ENCODE measurements at regions not wholly inside any gene's neighbourhood (a gene's known extent, or its start where the extent isn't known, plus 50 kb on each side); places are given as distances from the start of the nearest gene placed in this dataset.

DNA sequence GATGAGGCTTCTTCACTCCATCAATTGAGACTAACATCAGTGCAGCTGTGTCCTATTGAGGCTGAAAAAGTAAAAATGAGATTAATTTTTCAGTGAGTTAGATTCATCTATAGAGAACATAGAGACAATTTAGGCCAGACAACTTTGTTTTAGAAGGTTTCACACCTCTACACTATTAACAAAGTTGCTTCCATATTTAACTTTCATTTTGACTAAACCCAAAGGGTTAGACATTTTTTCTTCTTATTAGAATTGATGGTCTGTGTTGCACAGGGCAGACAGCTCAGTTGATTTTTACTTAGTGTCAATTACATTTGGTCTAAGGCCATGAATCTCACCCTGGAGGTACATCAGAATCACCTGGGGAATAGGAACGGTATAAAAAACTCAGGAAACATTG, 130.2 kb upstream of the NXPH2 start:
- no peak for FAIRE-seq
- Histone ChIP-seq H3K4me1 (ENCODE audit: control insufficient read depth, extremely low read depth, insufficient read depth, low read length) (no peaks in the 10 kb centered on the region), H2AFZ (ENCODE audit: low read depth, low read length) (no peak overlapping the region), H3K9me1 (replicated peaks; ENCODE audit: control insufficient read depth, extremely low read depth, insufficient read depth, low read length) (no peaks in the 10 kb centered on the region), H3K4me2 (ENCODE audit: insufficient read depth, low read length) (no peak overlapping the region), H3K4me3 (replicated peaks in 1 of 3; ENCODE audit: insufficient read depth in 1 of 3, low read depth in 1 of 3, low read length in 3 of 3) (no peak overlapping the region), H3K36me3 (ENCODE audit: control insufficient read depth in 2 of 2, extremely low read depth in 1 of 2, insufficient read depth in 2 of 2, low read length in 2 of 2) (no peaks in the 10 kb centered on the region), H3K9ac (replicated peaks; ENCODE audit: extremely low read depth, insufficient read depth, low read length) (no peak overlapping the region), H3K27ac (ENCODE audit: insufficient read depth, low read depth, low read length) (no peak overlapping the region), H4K20me1 (replicated peaks; ENCODE audit: control insufficient read depth, extremely low read depth, insufficient read depth, low read length) (no peaks in the 10 kb centered on the region), H3K27me3 (ENCODE audit: control insufficient read depth in 2 of 2, insufficient read depth in 2 of 2, low read length in 2 of 2) (no peaks in the 10 kb centered on the region), H3K79me2 (ENCODE audit: control insufficient read depth, insufficient read depth, low read length) (no peaks in the 10 kb centered on the region), H3K9me3 (replicated peaks; ENCODE audit: control insufficient read depth, insufficient read depth, low read length) (no peaks in the 10 kb centered on the region)
- TF ChIP-seq JUN (IDR thresholded peaks at IDR 0.05; ENCODE audit: borderline replicate concordance, insufficient read depth, insufficient read length, low read depth) (no peak), GATA2 (IDR thresholded peaks at IDR 0.05; ENCODE audit: insufficient read depth, insufficient read length, low read depth, low read length) (no peak), MAX (IDR thresholded peaks at IDR 0.05; ENCODE audit: insufficient read depth, insufficient read length) (no peak), CTCF (IDR thresholded peaks at IDR 0.05; ENCODE audit: extremely low read depth in 1 of 2, insufficient read depth in 1 of 2, low read depth in 1 of 2, low read length in 2 of 2) (no peak), FOS (IDR thresholded peaks at IDR 0.05; ENCODE audit: borderline replicate concordance, insufficient read depth, low read length) (no peak), MYC (IDR thresholded peaks at IDR 0.05; ENCODE audit: low read depth, low read length) (no peak)
- intact Hi-C loops (cut with micrococcal nuclease) (no loop called here), dilution Hi-C loops (cut with MboI; ENCODE audit: extremely low pct_ligation_motif_present, low sequenced_read_pairs) (no loop called here)
- ChIA-PET CTCF (no interaction called here), POLR2A (no interaction called here)
- BruUV-seq (replicated peaks), result no TSS peak
- no peak for DNase-seq (ENCODE audit: low read depth, low spot score)

GRCh38 chr2:138906549-138906948, 126.4 kb upstream of the NXPH2 start:
- Histone ChIP-seq H3K4me1 (ENCODE audit: control insufficient read depth, extremely low read depth, insufficient read depth, low read length) (no peaks in the 10 kb centered on the region), H3K9me1 (replicated peaks; ENCODE audit: control insufficient read depth, extremely low read depth, insufficient read depth, low read length) (no peaks in the 10 kb centered on the region), H3K27me3 (ENCODE audit: control insufficient read depth in 2 of 2, insufficient read depth in 2 of 2, low read length in 2 of 2) (no peaks in the 10 kb centered on the region), H3K9me3 (replicated peaks; ENCODE audit: control insufficient read depth, insufficient read depth, low read length) (no peaks in the 10 kb centered on the region), H3K27ac (ENCODE audit: insufficient read depth, low read depth, low read length) (no peak overlapping the region), H3K4me2 (ENCODE audit: insufficient read depth, low read length) (no peak overlapping the region), H4K20me1 (replicated peaks; ENCODE audit: control insufficient read depth, extremely low read depth, insufficient read depth, low read length) (no peaks in the 10 kb centered on the region), H3K36me3 (ENCODE audit: control insufficient read depth in 2 of 2, extremely low read depth in 1 of 2, insufficient read depth in 2 of 2, low read length in 2 of 2) (no peaks in the 10 kb centered on the region), H3K9ac (replicated peaks; ENCODE audit: extremely low read depth, insufficient read depth, low read length) (no peak overlapping the region), H3K4me3 (replicated peaks in 1 of 3; ENCODE audit: insufficient read depth in 1 of 3, low read depth in 1 of 3, low read length in 3 of 3) (no peak overlapping the region), H3K79me2 (ENCODE audit: control insufficient read depth, insufficient read depth, low read length) (no peaks in the 10 kb centered on the region), H2AFZ (ENCODE audit: low read depth, low read length) (no peak overlapping the region)
- intact Hi-C loops (cut with micrococcal nuclease) (no loop called here), dilution Hi-C loops (cut with MboI; ENCODE audit: extremely low pct_ligation_motif_present, low sequenced_read_pairs) (no loop called here)
- POLR2A ChIA-PET, result no interaction called here
- no peak for DNase-seq (ENCODE audit: low read depth, low spot score)
- BruUV-seq (replicated peaks), result no TSS peak
- CTCF ChIA-PET, result no interaction called here
- TF ChIP-seq EZH2 (IDR thresholded peaks at IDR 0.05; ENCODE audit: borderline replicate concordance, low read depth, low read length, severe bottlenecking), result no peak
- no peak for FAIRE-seq
